ENCODE measurements at regions not wholly inside any gene's neighbourhood (a gene's known extent, or its start where the extent isn't known, plus 50 kb on each side); places are given as distances from the start of the nearest gene placed in this dataset.

- no peak for DNase-seq (ENCODE audit: low spot score)
Measured at GRCh38 chr4:133472244-133472643, 323.1 kb downstream of the PCDH10 start.

- DNase-seq (ENCODE audit: low spot score), result no peak
Measured at GRCh38 chr4:133467290-133467947, 318.3 kb downstream of the PCDH10 start.

- no peak for DNase-seq (ENCODE audit: low spot score)
Measured at GRCh38 chr4:133465022-133465421, 315.9 kb downstream of the PCDH10 start.

- DNase-seq (ENCODE audit: low spot score), result no peak
Measured at GRCh38 chr4:133464311-133464710, 315.2 kb downstream of the PCDH10 start.

- no peak for DNase-seq (ENCODE audit: low spot score)
Measured at GRCh38 chr4:133452678-133453077, 303.6 kb downstream of the PCDH10 start.

GRCh38 chr4:133450813-133451212, 301.7 kb downstream of the PCDH10 start:
- no peak for DNase-seq (ENCODE audit: low spot score)

GRCh38 chr4:133440404-133440803, 291.3 kb downstream of the PCDH10 start:
- DNase-seq (ENCODE audit: low spot score), result no peak

- DNase-seq (ENCODE audit: low spot score), result no peak
Measured at GRCh38 chr4:133439830-133440229, 290.7 kb downstream of the PCDH10 start.

- DNase-seq (ENCODE audit: low spot score), result no peak
Measured at GRCh38 chr4:133424605-133425004, 275.5 kb downstream of the PCDH10 start.

GRCh38 chr4:133403913-133404312, 254.8 kb downstream of the PCDH10 start:
- no peak for DNase-seq (ENCODE audit: low spot score)

- no peak for DNase-seq (ENCODE audit: low spot score)
Measured at GRCh38 chr4:133402616-133403015, 253.5 kb downstream of the PCDH10 start.

- no peak for DNase-seq (ENCODE audit: low spot score)
Measured at GRCh38 chr4:133394971-133395627, 246.0 kb downstream of the PCDH10 start.

GRCh38 chr4:133390198-133390855, 241.2 kb downstream of the PCDH10 start:
- DNase-seq (ENCODE audit: low spot score), result no peak

- no peak for DNase-seq (ENCODE audit: low spot score)
Measured at GRCh38 chr4:133389029-133389428, 239.9 kb downstream of the PCDH10 start.

GRCh38 chr4:133385161-133385954, 236.3 kb downstream of the PCDH10 start:
- DNase-seq (ENCODE audit: low spot score), result no peak

GRCh38 chr4:133379681-133380438, 230.8 kb downstream of the PCDH10 start:
- no peak for DNase-seq (ENCODE audit: low spot score)

- no peak for DNase-seq (ENCODE audit: low spot score)
Measured at GRCh38 chr4:133377286-133377685, 228.2 kb downstream of the PCDH10 start.

GRCh38 chr4:133372699-133373098, 223.6 kb downstream of the PCDH10 start:
- DNase-seq (ENCODE audit: low spot score), result no peak

GRCh38 chr4:133355633-133356032, 206.5 kb downstream of the PCDH10 start:
- DNase-seq (ENCODE audit: low spot score), result no peak

- DNase-seq (ENCODE audit: low spot score), result no peak
Measured at GRCh38 chr4:133347409-133347808, 198.3 kb downstream of the PCDH10 start.

- DNase-seq (ENCODE audit: low spot score), result no peak
Measured at GRCh38 chr4:133324491-133324890, 175.4 kb downstream of the PCDH10 start.

GRCh38 chr4:133323670-133324069, 174.6 kb downstream of the PCDH10 start:
- DNase-seq (ENCODE audit: low spot score), result no peak
